Ovary (tissue), 7 donors: ENCODE measurements at regions not wholly inside any gene's neighbourhood (a gene's known extent, or its start where the extent isn't known, plus 50 kb on each side); places are given as distances from the start of the nearest gene placed in this dataset.

Experiments used
- DNase-seq, 5 donors: peaks; one replicate each; pipeline ENCODE4 v3.0.0-alpha.2; 2019 to 2020
- H3K27ac ChIP-seq, 2 donors: fragments of 200-600 bp; one replicate each; pipeline versions ENCODE4 v1.5.1 to v1.8.0; 2019 to 2022
- H3K27me3 ChIP-seq: fragments of 200-600 bp; one replicate; pipeline ENCODE4 v1.8.0; 2022
- H3K36me3 ChIP-seq: fragments of 200-600 bp; sonication (generic); one replicate; pipeline ENCODE4 v1.5.1; 2019
- H3K4me1 ChIP-seq: one replicate; pipeline ENCODE4 v1.8.1; 2013; ENCODE audit warnings: mild to moderate bottlenecking, moderate library complexity; ENCODE audit not compliant: insufficient read depth
- H3K4me3 ChIP-seq: fragments of 200-600 bp; sonication (generic); one replicate; pipeline ENCODE4 v1.5.1; 2017
- H3K9me3 ChIP-seq, 2 donors: fragments of 200-600 bp in 1 of 2; sonication (generic) in 1 of 2; one replicate each; pipeline versions ENCODE4 v1.5.1 to v1.8.1; 2013 to 2019; ENCODE audit warnings: mild to moderate bottlenecking in 1 of 2, moderate library complexity in 1 of 2
- CTCF ChIP-seq, 3 donors: fragments of 450-650 bp in 2 of 3; fragments of 200-600 bp in 1 of 3; IDR thresholded peaks; one replicate each; pipeline versions ENCODE4 v1.5.1 to v1.8.0; 2016 to 2022; ENCODE audit warnings: antibody characterized with exemption in 3 of 3, mild to moderate bottlenecking in 1 of 3
- EP300 ChIP-seq: sonication (generic); formaldehyde crosslinking; IDR thresholded peaks from one replicate; pipeline ENCODE4 v1.6.1; 2017; ENCODE audit warnings: antibody characterized with exemption
- POLR2A ChIP-seq: fragments of 450-650 bp; IDR thresholded peaks from one replicate; pipeline ENCODE4 v1.6.1; 2017; ENCODE audit warnings: antibody characterized with exemption, mild to moderate bottlenecking, moderate library complexity
- WGBS, 3 donors: extraction: QIAGEN DNeasy Blood & Tissue Kit in 1 of 3; methylation state at CpG; one replicate each; pipeline versions ENCODE4 v1.1.5 to v1.1.7; 2013 to 2017; 5-methylcytosine and 5-hydroxymethylcytosine counted together
- intact Hi-C, 4 donors: fragments of 100-400 bp; cut with DNase I; formaldehyde crosslinking; loops; one replicate each; pipeline versions ENCODE4 v1.11.0 to v1.15.1; 2022 to 2023
- donor health status: DM: no; HTN: no; CAD: no; lungs with moderate emphysema.
- donor health status: DM: no; HTN: no; CAD: no.
- donor health status: Bipolar disorder and iron deficiency.
- donor health status: DM: no; HTN: no; CAD: no.
- donor health status: DM: yes; HTN: yes; CAD: no.

GRCh38 chr1:36673202-36673601, 190.5 kb upstream of the CSF3R start:
- H3K27ac ChIP-seq, result no peak overlapping the region
- 31 to 36% (median 36%) methylated on average over 6 of the region's 6 CpGs for WGBS, 3 donors
- H3K4me1 ChIP-seq, result no peaks in the 10 kb centered on the region
- no peaks in the 10 kb centered on the region for H3K36me3 ChIP-seq
- no peaks in the 10 kb centered on the region for H3K9me3 ChIP-seq
- DNase-seq, result no peak
- intact Hi-C loops, result no loop called here
- H3K4me3 ChIP-seq, result no peak overlapping the region
- H3K27me3 ChIP-seq, result no peaks in the 10 kb centered on the region
- TF ChIP-seq CTCF (IDR thresholded peaks at IDR 0.05) (no peak), EP300 (no peak), POLR2A (no peak)

- TF ChIP-seq EP300 (no peak), CTCF (IDR thresholded peaks at IDR 0.05) (no peak), POLR2A (no peak)
- intact Hi-C loops, result no loop called here
- WGBS, 3 donors, result 26 to 29% (median 28%) methylated on average over 9 of the region's 9 CpGs
Observed at GRCh38 chr1:36669262-36669661, 186.5 kb upstream of the CSF3R start.

GRCh38 chr1:36667836-36668235, 185.1 kb upstream of the CSF3R start:
- intact Hi-C loops, result no loop called here
- H3K4me3 ChIP-seq, result no peak overlapping the region
- H3K4me1 ChIP-seq, result no peaks in the 10 kb centered on the region
- no peak overlapping the region for H3K27ac ChIP-seq
- DNase-seq, result no peak
- no peaks in the 10 kb centered on the region for H3K27me3 ChIP-seq
- 33 to 50% (median 38%) methylated on average over 4 of the region's 4 CpGs for WGBS, 3 donors
- no peaks in the 10 kb centered on the region for H3K9me3 ChIP-seq
- no peaks in the 10 kb centered on the region for H3K36me3 ChIP-seq
- TF ChIP-seq EP300 (no peak), POLR2A (no peak), CTCF (IDR thresholded peaks at IDR 0.05) (no peak)

More at GRCh38 chr1:36669262-36669661, 186.5 kb upstream of the CSF3R start:
- no peaks in the 10 kb centered on the region for H3K9me3 ChIP-seq
- no peak overlapping the region for H3K27ac ChIP-seq
- H3K4me1 ChIP-seq, result no peaks in the 10 kb centered on the region
- H3K36me3 ChIP-seq, result no peaks in the 10 kb centered on the region
- no peak overlapping the region for H3K4me3 ChIP-seq
- no peaks in the 10 kb centered on the region for H3K27me3 ChIP-seq
- DNase-seq, result no peak

GRCh38 chr1:36667256-36667655, 184.5 kb upstream of the CSF3R start:
- 54 to 56% (median 55%) methylated on average over 3 of the region's 3 CpGs for WGBS, 3 donors
- no peak for DNase-seq
- intact Hi-C loops, result no loop called here

More at GRCh38 chr1:36667256-36667655, 184.5 kb upstream of the CSF3R start:
- Histone ChIP-seq H3K4me3 (no peak overlapping the region), H3K9me3 (no peaks in the 10 kb centered on the region), H3K27ac (no peak overlapping the region), H3K4me1 (no peaks in the 10 kb centered on the region), H3K36me3 (no peaks in the 10 kb centered on the region), H3K27me3 (no peaks in the 10 kb centered on the region)
- TF ChIP-seq POLR2A, result no peak
- no peak for TF ChIP-seq EP300
- TF ChIP-seq CTCF (IDR thresholded peaks at IDR 0.05), result no peak
